GM21786 (cell line): ENCODE measurements at regions not wholly inside any gene's neighbourhood (a gene's known extent, or its start where the extent isn't known, plus 50 kb on each side); places are given as distances from the start of the nearest gene placed in this dataset.
"Not testable (repeated sequence)": the region's sequence is repeated elsewhere in the genome, so short reads cannot be mapped to it uniquely, and the experiment has no call there.

ENCODE experiments used
- ATAC-seq: cut with Tn5 transposase; IDR thresholded peaks from one replicate; pipeline ENCODE4 v1.9.1; 2021; ENCODE audit not compliant: unreplicated experiment

DNA sequence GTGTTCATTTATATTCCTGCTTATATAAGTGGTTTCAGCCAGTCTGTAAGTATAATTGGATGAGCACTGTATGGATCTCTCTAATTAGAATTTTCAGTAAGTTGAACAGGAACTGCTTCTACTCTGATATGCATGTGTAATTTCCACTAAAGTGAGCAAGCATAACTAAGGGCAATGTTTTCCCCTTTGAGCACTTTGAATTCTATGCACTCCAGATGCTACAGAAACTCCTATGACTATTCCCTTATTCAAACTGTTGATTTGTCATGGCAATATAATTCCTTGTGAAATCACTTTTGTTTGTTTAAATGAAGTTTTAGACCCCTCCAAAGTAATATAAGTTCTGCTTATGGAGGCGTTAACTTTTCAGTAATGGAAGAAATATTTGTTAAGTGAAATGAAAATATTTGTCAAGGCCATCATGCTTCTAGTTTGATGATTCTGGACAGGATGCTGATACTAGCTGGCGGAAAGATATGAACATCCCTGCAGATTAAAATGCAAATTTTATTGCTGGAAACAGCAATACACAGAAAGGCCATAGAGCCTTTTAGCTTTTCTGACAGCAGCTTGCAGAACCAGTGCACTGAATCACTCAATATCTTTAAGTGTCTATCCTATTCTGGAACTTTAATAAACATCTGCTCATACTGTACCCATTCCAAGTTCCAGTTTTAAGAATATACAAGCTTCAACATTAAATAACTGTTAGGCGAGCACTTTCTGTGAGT, 1460.8 kb downstream of the RAPGEF2 start:
- ATAC-seq = no peak

DNA sequence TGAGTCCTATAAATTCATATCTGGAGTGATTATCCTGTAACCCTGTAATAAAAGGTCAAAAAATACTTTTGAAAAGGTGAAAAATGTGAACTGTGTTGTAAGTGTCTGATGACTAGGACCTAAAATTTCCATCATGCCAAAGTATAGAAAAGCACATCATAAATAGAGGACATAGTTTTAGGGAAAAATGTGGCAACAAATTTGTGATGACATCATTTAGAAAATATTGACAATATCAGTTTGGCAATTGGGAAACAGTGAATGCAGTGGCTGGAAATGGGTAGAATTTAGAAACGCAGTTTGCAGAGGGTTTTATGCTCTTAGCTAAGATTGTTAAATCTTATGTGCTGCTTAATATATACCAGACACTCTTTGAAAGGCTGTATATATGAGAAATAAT, 1464.8 kb downstream of the RAPGEF2 start:
- ATAC-seq = no peak

DNA sequence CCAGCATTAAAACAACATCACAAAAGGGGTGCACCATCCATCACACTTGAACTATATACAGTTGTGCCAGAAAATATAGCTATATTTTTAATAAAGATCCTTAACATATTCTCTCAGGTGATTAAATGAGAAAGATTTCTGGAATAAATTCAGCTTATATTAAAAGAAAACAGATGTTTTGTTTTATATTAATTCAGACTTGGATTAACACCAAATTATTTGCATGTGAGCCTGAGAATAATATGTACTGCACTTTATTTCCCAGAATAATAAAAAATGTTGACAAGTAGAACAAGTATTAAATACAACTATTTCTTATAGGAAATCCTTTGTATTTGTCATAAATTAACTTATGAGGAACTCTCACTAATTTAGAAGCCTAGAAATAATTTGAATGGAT, 1467.4 kb downstream of the RAPGEF2 start:
- ATAC-seq = no peak

DNA sequence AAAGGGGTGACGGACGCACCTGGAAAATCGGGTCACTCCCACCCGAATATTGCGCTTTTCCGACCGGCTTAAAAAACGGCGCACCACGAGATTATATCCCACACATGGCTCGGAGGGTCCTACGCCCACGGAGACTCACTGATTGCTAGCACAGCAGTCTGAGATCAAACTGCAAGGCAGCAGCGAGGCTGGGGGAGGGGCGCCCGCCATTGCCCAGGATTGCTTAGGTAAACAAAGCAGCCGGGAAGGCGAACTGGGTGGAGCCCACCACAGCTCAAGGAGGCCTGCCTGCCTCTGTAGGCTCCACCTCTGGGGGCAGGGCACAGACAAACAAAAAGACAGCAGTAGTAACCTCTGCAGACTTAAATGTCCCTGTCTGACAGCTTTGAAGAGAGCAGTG, 1471.4 kb downstream of the RAPGEF2 start:
- not testable (repeated sequence) for ATAC-seq

DNA sequence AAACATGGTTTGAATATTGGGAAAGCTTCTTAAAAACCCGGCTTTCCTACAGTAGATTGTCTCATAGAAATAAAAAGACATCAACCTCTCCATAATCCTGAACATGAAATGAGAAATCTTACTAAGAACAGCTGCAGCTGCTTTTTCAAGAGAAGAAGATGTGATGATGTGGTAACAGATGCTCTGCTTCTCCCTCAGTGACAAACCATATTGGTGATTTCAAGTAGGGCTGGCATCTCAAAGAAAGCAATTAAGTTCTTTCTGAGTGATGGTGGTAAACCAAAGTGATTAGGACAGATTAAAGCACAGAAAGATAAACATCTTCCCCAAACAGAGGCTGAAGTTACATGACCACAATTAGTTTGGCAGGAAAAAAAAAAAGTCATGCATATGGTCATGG, 1477.7 kb downstream of the RAPGEF2 start:
- ATAC-seq = no peak

DNA sequence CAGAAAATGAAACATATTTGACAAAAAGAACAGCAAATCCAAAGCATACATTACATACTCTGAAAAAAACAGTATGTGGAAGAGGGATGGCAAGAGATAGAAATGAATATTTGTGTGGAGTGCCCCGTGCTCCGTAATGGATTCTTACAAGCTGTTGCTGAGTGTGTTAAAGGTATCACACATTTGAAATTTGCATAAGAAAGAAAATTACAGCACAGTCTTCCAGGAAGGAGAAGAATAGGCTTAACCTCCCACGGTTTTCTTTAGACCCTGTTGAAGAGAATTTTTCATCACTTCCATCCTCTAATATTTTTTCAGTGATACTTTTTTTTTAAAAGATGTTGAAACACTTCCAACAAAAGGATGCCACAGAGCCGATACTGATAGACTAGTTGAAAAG, 1489.4 kb downstream of the RAPGEF2 start:
- no peak for ATAC-seq

DNA sequence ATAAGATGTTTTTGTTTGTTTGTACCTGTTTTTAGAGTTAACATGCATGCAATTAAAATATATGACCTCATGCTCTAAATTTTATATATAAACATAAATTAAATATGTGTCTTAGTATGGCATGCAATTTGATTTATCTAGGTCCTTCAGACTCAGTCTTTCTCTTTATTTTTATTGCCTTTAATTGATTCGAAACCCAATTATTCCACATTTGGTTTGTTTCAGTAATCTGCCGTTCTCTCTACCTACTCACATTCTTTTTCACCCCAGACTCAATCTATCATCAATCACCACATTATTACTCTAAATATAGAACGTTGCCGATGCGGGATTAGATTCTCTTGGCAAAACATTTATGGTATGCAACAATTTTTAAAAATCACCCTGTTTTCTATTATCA, 1492.8 kb downstream of the RAPGEF2 start:
- no peak for ATAC-seq

DNA sequence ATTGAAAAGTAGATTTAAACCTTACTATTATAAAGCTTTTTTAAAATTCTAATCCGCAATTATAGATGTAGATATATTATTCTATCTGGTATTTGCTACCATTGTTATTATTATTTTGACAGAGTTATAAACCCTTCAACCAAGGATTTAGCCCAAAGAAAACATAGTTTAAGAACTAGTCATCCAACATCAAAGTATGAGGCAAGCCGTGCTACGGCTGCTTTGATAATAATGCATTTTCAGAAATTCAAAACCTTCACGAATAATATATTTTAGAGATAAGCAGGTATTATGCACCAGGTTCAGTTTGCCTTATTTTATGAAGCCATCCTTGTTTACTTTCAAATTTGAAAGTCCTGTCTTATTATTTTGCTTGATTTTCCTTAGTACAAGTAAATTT, 1501.7 kb downstream of the RAPGEF2 start:
- ATAC-seq = no peak

DNA sequence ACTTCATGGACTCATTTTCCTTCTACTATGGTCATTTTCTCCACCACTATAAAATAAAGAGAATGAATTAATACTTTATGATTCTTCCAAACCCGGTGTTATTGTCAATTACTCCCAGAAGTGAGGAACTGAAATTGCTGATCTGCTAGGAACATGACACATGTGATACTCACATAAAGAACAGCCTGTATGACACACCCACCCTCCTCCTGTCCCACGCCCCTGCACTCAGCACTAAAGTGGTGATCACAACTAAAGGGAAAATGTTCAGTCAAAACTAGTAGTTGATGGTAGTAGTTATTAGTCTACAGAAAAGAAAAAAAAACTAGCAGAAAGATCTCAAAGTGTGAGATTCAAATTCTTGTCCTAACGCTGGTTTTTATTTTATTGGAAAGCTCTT, 1508.3 kb downstream of the RAPGEF2 start:
- ATAC-seq = no peak

DNA sequence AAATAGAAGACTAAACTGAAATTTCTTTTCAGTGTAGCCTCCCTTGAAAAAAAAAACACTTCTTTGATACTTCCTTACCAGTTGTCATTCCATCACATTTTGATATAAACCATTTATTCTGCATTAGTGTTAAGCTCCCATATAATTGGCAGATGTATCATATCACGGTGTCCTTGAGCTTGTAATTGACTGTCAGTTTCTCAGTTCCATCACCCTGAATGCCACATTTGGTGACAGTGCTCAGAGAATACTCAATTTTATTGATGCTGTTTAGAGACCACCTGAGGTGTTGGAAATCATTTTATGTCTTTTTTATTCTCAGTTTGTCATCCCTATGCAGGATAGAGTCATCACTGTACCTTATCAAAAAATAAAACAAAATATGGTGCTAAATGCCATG, 1528.2 kb downstream of the RAPGEF2 start:
- ATAC-seq = no peak

DNA sequence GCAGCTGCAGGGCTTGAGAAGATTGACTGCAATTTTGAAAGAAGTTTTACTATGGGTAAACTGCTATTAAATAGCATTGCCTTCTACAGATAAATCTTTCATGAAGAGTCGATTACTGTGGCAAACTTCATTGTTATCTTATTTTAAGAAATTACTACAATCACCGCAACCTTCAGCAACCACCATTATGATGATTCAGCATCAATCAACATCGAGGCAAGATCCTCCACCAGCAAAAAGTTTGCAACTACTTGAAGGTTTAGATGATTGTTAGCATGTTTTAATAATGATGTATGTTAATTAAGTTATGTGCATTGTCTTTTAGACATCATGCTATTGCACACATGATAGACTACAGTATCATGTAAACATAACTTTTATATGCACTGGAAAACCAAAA, 1511.0 kb downstream of the FSTL5 start:
- ATAC-seq = no peak

DNA sequence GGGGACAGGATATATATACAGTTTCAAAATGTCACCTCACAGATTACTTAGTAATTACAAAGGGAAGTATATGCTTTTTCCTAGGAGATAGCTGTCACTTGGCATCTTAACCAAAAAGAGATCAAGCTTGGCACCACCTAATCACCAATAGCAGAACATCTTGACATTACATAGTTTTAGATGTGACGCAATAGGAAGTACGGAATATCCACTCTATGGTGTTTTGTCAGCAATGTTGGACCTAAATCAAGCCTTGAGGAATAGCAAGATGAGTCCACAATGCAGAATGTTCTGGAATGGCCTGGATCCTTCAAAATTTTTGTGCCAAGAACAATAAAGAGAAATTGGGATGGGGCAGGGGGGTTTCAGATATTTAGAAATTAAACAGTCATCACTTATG, 1488.2 kb downstream of the FSTL5 start:
- ATAC-seq = no peak

DNA sequence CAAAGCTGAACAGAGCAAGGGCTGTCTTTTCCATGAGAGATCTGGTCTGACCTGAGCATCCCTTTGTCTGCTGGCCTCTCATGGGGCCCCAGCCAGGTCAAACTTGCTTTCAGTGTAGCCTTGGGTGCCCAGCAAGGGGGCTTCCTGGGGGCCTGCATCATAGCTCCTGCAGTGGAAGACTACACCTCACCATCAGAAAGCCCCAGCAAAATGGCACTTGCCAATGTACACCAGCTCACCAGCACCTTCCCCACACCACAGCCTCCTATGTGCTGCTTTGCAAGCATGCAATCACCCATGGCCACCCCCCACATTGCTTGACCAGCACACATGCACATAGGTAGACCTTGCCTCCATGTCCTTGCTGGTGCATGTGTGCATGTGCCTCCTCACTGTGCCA, 1478.1 kb downstream of the FSTL5 start:
- no peak for ATAC-seq

DNA sequence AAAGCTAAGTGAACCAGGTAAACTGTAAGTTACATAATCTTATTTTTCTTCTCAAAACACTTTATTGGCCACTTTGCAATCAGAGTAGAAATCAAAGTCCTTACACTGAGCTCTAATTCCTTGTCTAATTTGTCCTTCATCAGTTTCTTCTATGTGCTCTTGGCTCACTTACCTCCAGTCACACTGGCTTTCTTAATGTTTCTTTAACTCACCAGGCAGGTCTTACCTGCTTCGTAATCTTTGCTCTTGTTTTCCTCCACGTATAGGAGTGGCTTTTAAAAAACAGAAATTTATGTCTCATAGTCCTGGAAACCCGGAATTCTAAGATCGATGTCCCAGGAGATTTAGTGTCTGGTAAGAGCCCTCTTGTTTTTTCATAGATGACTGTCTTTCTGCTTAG, 1462.1 kb downstream of the FSTL5 start:
- ATAC-seq = no peak

DNA sequence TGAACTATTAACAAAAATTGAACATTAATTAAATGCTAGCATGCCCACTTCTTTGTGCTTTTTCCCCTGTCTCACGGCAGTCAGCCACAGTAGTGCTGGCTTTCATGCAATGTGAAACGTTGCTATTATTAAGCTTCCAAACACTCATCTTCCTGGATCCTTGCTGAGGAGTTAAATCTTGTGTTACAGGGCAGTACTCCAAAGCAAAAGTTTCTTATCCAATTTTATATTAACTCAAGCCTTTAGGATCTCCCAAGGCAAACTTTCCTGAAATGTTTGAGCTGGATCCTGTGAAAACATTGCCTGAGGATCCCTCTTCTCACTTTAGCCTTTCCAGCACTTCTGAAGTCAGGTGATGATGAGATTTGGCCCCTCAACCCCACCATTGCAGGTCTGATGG, 1454.8 kb downstream of the FSTL5 start:
- ATAC-seq = no peak

DNA sequence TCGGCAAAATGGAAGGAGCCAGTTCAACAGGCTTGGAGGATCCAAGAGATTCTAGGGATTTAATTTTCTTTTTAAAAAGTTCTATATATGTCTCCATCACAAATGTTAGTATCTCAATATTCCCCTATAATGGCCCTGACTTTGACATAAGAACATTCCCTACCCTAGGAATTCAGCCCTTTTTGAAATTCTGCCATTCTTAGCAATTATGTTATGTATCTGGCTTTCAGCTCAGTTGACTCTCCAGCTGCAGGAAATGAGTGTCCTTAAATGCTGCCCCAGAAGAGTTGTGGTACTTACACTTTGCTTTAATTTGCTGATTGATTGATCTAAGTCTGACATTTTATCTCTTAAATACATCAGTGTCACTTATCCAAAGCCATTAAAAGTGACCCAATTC, 1454.3 kb downstream of the FSTL5 start:
- ATAC-seq = no peak

DNA sequence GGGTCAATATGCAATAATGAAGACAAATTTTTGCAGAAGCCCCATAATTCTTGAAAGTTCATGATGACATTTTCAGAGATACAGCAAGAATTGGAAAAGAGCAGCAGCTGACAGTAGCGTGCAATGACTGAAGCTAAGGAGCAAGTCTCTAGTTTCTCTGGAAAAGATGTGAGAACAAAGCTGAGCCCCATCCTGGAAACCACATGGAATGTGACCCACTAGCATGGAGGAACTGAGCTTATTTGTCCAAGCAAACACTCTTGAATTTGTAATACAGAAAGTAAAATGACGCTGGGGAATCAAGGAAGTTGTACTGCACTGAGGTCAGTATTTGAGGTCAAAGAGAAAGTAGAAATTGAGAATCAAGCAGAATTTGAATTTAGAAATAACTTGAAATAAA, 1447.2 kb downstream of the FSTL5 start:
- ATAC-seq = no peak

DNA sequence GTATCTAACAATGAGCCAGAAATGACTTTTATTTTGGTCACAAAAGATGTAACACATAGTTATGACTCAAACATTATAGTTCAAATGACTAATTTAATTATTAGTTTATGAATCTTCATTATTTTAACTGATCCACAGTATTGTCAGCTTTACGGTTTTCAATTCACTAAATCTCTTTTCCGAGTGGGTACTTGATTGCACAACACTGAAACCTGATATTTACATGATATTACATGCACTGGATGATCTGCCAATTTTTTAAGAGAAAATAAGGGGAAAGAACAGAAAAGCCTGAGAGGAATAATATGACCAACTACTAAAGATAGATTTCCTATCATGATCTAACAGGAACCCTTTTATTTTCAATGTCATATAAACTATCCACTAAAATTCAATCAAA, 1446.0 kb downstream of the FSTL5 start:
- ATAC-seq = no peak

DNA sequence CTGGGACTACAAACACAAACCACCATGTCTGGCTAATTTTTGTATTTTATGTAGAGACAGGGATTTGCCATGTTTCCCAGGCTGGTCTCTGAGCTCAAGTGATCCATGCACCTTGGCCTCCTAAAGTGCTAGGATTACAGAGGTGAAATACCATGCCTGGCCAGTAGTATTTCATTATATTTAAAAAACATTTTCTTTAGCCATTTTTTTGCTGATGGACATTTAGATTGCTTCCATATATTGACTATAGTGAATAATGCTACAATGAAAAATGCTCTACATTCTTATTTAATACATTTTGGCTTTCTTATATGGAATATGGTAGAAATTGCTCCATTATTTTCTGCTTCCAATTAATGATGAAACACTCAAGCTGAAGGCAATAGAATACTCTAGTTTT, 1439.7 kb downstream of the FSTL5 start:
- no peak for ATAC-seq

DNA sequence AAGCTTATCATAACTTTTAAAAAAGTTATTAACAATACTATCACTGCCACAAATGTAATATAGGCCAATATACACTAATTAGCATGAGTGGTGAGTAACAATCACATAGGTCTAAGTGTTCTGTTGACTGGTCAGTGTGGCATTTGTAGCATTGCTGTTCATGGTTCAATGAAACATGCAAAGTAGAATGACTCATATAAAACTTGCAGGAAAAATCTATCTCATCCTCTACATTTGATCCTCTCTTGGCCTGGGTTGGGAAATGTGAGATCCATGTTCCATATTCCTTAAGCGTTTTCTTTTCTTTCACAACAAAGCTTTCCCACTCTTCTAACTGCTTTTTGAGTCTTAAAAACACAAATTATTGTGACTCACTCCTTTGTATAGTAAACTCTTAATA, 1418.7 kb downstream of the FSTL5 start:
- no peak for ATAC-seq

DNA sequence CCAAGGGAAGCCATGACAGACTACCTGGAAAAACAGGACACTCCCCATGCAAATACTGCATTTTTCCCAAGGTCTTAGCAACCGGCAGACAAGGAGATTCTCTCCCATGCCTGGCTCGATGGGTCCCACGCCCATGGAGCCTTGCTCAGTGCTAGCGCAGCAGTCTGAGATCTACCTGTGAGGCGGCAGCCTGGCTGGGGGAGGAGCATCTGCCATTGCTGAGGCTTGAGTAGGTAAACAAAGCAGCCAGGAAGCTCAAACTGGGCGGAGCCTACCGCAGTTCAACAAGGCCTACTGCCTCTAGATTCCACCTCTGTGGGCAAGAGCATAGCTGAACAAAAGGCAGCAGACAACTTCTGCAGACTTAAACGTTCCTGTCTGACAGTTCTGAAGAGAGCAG, 1417.2 kb downstream of the FSTL5 start:
- not testable (repeated sequence) for ATAC-seq

DNA sequence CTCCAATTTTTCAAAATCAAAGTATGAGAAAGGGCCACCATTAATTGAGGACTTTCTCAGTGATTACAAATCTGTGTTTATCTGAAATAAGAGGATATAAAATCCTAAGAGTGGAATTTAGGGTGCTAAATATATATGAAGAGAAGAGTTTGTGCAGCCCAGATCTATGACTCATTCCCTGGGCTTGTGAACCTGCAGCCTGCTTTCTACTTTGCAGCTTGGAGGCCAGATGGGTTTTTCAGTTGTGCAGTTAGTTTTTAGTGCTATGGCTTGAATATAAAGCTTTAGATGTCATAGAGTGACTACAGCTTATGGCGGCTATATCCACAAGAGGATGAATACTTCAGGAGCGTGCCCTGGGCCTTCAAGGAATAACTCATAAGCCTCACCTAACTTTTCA, 1391.1 kb downstream of the FSTL5 start:
- ATAC-seq = no peak

DNA sequence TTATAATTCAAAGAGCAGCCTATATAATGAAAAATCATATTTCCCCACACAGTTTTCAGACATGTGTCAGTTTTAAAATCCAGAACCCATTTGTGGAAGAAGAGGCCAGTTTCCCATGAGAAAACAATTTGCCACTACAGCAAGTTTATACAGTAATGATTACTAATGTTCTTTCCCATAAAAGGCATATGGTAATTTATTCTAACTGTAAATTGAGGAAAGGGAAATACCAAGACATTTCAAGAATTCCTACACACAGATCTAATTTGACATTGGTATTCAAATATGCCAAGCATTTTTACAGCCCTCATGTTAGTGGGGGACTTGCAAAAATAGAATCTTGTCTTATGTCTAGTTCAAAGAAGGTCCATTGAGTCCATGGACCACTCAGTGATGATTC, 1368.6 kb downstream of the FSTL5 start:
- ATAC-seq = no peak

DNA sequence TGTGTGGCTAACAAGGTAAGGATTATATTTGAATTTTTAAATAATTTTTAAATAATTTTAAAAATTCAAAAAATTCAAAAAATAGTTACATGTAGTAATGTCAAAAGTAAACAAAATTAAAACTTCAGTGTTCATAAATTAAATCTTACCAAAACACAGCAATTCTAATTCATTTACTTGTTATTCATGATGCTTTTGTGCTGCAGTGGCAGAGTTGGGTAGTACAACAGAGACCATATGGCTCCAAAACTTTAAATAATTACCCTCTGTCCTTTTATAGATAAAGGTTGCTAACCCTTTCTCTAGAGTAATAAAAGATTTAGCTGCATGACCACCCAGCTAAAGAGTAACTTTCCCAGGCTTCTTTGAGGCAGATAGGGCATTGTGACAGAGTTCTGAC, 1355.6 kb downstream of the FSTL5 start:
- no peak for ATAC-seq
